ENCODE measurements at regions not wholly inside any gene's neighbourhood (a gene's known extent, or its start where the extent isn't known, plus 50 kb on each side); places are given as distances from the start of the nearest gene placed in this dataset.

DNA sequence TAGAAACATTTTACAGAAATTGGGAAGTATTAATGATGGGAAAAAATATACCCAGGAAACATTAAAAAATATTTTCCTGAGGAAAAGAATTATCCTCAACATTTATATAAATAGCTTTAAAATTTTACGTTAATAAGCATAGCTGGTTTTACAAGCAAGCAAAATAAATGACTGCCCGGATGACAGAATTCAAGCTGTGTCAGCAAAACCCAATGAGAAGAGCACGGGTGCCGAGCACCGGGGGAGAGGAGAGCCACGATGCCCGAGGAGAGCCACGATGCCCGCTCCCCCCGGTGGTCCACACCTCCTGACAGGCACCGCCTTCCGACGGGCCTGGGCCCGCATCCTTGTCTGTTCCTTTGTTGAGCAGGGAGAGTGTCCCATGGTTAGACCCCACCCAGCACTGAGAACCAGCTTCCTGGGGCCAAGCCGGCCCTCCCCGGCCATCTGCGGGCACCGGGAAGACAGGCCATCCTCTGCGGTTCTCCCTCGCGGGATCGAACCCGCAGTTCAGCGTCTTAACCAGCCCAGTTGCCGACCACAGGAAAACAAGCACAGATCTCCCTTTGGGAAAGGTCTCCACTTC is 63.3 kb upstream of the PDE10A start:
- Histone ChIP-seq H3K9me1 (ENCODE audit: insufficient read depth, low read length) (no peaks in the 10 kb centered on the region), H3K36me3 (ENCODE audit: control insufficient read depth, insufficient read depth, low read length) (no peaks in the 10 kb centered on the region), H3K9me3 (ENCODE audit: control insufficient read depth, insufficient read depth, low read length) (no peaks in the 10 kb centered on the region), H2BK20ac (ENCODE audit: low read depth, low read length) (no peak overlapping the region), H2BK5ac (ENCODE audit: low read depth, low read length, poor library complexity, severe bottlenecking) (no peak overlapping the region), H3K4me3 (ENCODE audit: insufficient read depth, low read depth, low read length) (no peak overlapping the region), H3K4ac (ENCODE audit: low read depth, low read length) (no peak overlapping the region), H2BK15ac (ENCODE audit: low read depth, low read length) (no peak overlapping the region), H4K5ac (ENCODE audit: low read depth, low read length) (no peak overlapping the region), H4K20me1 (ENCODE audit: insufficient read depth, low read length) (no peaks in the 10 kb centered on the region), H3K4me1 (ENCODE audit: control insufficient read depth, insufficient read depth, low read length) (0 out of 2 replicates have a peak, but pooled peaks cover 2% of the 10 kb centered on the region), H2BK120ac (ENCODE audit: low read depth, low read length) (no peak overlapping the region), H3K14ac (replicated peaks; ENCODE audit: low read depth, low read length) (no peak overlapping the region), H3K79me1 (ENCODE audit: low read depth in 1 of 2, low read length in 2 of 2) (no peaks in the 10 kb centered on the region), H2AFZ (replicated peaks; ENCODE audit: low read length, poor library complexity) (no peak overlapping the region), H4K91ac (ENCODE audit: insufficient read depth, low read depth, low read length) (no peak overlapping the region), H2AK5ac (ENCODE audit: low read depth, low read length) (no peak overlapping the region), H3K27ac (ENCODE audit: insufficient read depth, low read length) (no peak overlapping the region), H3K4me2 (ENCODE audit: low read depth, low read length) (no peak overlapping the region), H3K56ac (ENCODE audit: extremely low read depth, insufficient read depth, low read length) (no peak overlapping the region), H3K18ac (ENCODE audit: low read depth, low read length) (no peak overlapping the region), H3K23ac (ENCODE audit: low read depth, low read length) (no peak overlapping the region), H3K9ac (ENCODE audit: low read depth, low read length) (no peak overlapping the region), H4K8ac (ENCODE audit: low read depth in 2 of 2, low read length in 2 of 2) (no peak overlapping the region), H3K27me3 (ENCODE audit: control insufficient read depth, insufficient read depth, low read length) (0 out of 2 replicates have a peak, but pooled peaks cover 3% of the 10 kb centered on the region), H2AK9ac (replicated peaks; ENCODE audit: low read depth, low read length, poor library complexity) (no peak overlapping the region)
- in situ Hi-C loops (cut with MboI; ENCODE audit: low sequenced_read_pairs) (loop anchor here (10.0 kb wide), 2 partner anchors 128 to 378 kb away; no protein-coding TSS in a partner anchor), dilution Hi-C loops (cut with HindIII; ENCODE audit: low sequenced_read_pairs, unreplicated experiment) (no loop called here), intact Hi-C loops (cut with micrococcal nuclease) (no loop called here)
- 97% methylated on average over 9 of the region's 25 CpGs; no CpG with 5 or more reads in 1 of the 2 experiments for WGBS, 2 experiments (ENCODE audit: extremely low coverage in 2 of 2, insufficient read length in 1 of 2)
- TF ChIP-seq MAFK (IDR thresholded peaks at IDR 0.05; ENCODE audit: low read depth, low read length) (peak; percentile 86), MXI1 (IDR thresholded peaks at IDR 0.05; ENCODE audit: borderline replicate concordance, low read depth, low read length) (no peak)
- ATAC-seq (ENCODE audit: low read depth) = no peak
- CTCF ChIA-PET = interaction anchor here (1.0 kb wide), 1 partner anchor 20 kb away, joined by 3 read pairs; no protein-coding TSS in a partner anchor
- POLR2A ChIA-PET (ENCODE audit: unreplicated experiment) = no interaction called here
- no TSS peak for BruUV-seq (replicated peaks)
- DNase-seq = no peak
